OCI-LY3 (cell line): ENCODE measurements at regions not wholly inside any gene's neighbourhood (a gene's known extent, or its start where the extent isn't known, plus 50 kb on each side); places are given as distances from the start of the nearest gene placed in this dataset.

Source experiments
- CTCF ChIP-seq: fragments of 200-600, 300-600 bp; sonication (generic); IDR thresholded peaks from 2 replicates; pipeline ENCODE4 v1.5.1; 2014; ENCODE audit warnings: antibody characterized with exemption, low read length, low read depth
- EZH2phosphoT487 ChIP-seq: fragments of 200-600 bp; shearing (Covaris generic); IDR thresholded peaks from 2 replicates; pipeline ENCODE4 v1.6.1; 2018; ENCODE audit warnings: antibody characterized with exemption, mixed run types, low read depth

- TF ChIP-seq CTCF (no peak), EZH2phosphoT487 (no peak)
These were observed 121.1 kb downstream of the CAND1 start for GRCh38 chr12:67390273-67390672.
